ENCODE measurements at regions not wholly inside any gene's neighbourhood (a gene's known extent, or its start where the extent isn't known, plus 50 kb on each side); places are given as distances from the start of the nearest gene placed in this dataset.

GRCh38 chr5:148708854-148709253 lies 54.5 kb upstream of the HTR4 start:
- DNase-seq: no peak

- DNase-seq: no peak
Observed at GRCh38 chr5:148711961-148712360, 57.6 kb upstream of the HTR4 start.

DNA sequence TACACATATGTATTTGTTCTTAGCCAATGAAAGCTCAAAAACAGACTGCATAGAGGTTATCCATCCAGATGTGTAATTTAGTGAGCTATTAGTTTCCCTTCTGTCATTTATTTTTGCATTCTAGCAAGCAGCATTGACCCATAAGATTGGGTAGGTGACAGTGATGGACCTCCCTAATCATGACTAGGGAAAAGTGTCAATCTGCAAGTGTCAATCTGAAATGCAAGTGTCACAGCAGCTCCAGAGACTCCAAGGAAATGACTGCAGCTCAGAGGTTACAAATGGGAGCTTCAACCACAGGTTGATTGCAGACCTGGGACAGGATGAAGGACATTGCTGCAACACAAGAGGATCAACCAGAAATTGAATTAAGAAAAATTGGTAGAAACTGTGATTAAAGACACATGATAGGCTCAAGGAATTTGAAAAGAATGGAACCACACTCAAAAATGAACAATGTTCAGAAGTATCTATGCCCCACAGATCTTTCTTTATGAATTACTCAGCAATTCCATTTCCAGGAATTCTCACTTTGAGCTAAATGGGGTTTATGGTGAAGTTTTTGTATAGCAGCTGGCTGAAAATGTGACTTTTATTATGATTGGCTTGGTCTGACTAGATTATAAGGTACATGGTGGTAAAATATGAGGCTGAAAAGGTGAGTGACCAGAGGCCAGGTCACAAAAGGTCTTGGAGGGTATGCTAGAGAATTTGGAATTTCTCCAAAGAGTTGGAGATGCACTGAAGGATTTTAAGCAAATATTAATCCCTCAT lies 59.6 kb upstream of the HTR4 start:
- DNase-seq: no peak

- no peak for DNase-seq
Observed at GRCh38 chr5:148716716-148717115, 62.4 kb upstream of the HTR4 start.

DNA sequence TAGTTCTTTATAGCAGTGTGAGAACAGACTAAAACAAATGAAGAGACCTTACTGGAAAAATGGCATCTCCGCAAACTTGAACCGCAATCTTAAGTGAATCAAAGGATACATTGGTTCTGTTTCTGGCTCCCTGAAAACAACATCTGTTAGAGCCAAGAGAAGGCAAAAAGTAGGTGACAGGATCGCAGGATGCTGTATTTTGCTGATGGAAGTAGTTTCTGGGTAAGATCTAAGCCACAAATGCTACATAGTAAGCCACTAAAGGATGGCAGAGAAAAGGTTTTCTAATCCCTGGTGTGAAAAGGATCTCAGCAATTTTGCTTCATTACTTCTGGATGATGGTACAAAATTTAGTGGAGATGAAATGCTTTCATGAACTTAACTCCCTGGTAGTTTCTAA lies 63.3 kb upstream of the HTR4 start:
- DNase-seq: no peak

DNA sequence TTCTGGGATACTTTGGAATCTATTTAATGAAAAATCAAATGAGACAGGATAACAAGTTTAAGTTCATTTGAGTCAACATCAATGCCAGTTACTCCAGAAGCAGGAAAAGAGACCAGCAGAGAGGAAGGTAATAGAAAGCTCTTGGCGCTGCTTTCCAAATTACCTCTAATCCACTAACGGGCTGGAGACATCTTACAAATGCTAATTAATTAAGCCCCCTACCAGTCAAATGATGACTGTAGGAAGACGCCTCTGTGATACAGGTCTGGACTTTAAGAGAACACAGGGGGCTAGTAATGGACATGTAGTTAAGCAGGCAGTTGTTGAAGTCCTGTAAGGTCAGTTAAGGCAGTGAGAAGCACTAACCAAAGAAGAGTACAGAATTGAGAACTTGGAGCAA lies 65.3 kb upstream of the HTR4 start:
- DNase-seq: no peak

DNA sequence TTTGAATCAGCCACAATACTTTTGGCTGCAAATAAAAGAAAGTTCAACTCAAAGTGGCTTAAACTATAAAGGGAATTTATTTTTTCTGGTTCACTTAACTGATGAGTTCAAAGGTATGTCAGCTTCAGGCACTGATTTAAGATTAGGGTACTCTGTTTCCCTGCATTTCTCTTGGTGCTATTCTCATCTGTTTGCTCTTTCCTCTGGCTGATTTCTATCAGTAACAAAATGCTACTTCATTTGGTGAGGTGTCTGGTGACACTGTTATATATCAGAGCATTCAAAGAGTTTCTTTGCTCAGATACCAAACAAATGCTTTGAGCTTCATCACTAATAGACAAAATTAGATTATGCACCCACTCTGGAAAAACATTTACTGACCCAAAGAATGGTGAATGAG lies 65.9 kb upstream of the HTR4 start:
- DNase-seq: no peak

DNA sequence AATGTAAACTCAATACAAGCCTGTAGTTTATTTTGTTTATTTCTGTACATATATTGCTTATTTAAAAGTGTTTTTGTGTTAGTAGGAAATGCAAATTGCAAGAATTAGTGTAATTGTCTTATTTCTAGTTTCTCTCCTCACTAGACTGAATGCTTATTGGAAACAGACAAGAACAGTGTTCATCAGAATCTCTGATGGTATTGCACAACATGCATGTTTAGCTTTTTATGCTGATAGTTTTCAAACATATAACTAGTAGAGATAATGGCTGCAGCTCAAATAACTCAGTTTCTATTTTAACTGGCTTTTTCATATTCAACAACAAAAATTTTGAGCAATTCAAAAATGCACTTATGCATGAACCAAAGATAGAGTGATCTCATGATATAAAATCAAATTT lies 68.8 kb upstream of the HTR4 start:
- no peak for DNase-seq

GRCh38 chr5:148725675-148726074 lies 71.3 kb upstream of the HTR4 start:
- DNase-seq: no peak

- no peak for DNase-seq
Observed at GRCh38 chr5:148729182-148729581, 74.9 kb upstream of the HTR4 start.

- DNase-seq: no peak
Observed at GRCh38 chr5:148730270-148730669, 75.9 kb upstream of the HTR4 start.

- peak in 48 of 56 donors; percentile 3 to 89 (median 47) for DNase-seq
Observed at GRCh38 chr5:148730942-148731898, 76.9 kb upstream of the HTR4 start.

DNA sequence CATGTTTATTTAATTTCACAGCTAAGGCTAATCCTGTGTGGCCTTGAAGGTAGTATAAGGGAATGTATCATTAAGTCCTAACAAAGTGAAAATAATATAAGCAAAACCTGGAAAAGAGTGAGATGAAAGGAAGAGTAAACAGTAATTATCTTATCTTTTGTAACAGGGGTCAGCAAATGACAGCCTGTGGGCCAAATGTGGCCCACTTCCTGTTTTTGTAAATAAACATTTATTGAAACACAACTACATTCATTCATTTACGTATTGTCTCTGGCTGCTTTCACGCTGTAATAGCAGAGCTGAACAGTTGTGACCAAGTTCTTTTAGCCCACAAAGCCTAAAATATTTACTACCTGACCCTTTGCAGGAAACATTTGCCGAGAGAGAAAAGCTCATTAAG lies 78.4 kb upstream of the HTR4 start:
- DNase-seq: no peak

- DNase-seq: peak in 50 of 56 donors; percentile 3 to 92 (median 45)
Observed at GRCh38 chr5:148733601-148734438, 79.5 kb upstream of the HTR4 start.

GRCh38 chr5:148734518-148734917 lies 80.2 kb upstream of the HTR4 start:
- no peak for DNase-seq

GRCh38 chr5:148735301-148735835 lies 81.0 kb upstream of the HTR4 start:
- DNase-seq: no peak

DNA sequence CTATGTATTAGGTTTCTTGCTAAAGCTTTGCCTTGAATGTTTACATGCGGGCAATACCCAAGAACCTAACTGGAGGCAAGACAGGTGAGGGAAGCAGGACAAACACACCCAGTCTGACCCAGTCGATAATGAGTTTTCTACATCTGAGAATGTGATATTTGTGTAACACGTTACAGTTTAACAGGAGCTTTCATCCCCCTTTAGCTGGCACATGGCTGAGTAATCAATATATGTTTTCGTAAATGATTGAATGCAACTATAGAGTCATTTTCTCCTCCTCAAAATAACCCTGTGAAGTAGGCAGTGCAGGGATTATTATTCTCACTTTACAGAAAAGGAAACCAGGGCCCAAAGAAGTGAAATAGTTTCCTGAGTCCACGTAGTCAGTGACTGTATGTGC lies 84.7 kb upstream of the HTR4 start:
- DNase-seq: no peak

- DNase-seq: no peak
Observed at GRCh38 chr5:148739524-148739923, 85.2 kb upstream of the HTR4 start.

DNA sequence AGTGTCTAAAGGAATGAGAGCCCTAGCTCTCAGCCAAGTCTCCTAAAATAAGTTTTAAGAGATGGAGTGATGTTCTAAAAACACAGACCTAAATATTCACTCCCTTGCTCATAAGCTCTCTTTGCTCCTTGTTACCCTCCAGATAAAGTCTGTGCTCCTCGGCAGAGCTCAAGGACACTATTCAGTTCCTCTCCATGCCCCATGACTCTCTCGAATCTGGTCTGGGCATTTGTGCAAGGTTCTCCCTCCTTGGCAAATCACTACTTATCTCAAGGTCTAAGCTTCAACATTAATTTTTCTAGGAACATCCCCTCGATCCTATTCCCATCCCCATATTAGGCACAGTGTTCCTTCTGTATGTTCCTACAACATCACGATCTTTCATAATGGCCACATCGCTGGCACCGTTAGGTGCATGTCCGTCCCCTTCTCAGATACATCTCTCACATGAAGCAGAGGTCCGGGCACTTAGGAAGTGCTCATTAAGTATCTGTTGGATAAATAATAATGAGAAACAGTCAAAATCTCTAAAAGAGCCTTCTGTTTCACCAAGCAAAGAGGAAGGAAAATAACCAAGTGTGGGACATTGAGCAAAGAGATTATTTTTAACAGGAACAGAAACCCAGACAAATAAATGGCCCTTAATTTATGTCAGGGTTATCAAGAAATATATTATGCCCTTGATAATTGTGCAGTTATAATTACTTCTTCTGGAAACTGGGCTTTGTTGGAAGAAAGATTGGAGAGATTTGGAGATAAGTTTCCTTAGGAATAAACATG lies 85.9 kb upstream of the HTR4 start:
- no peak for DNase-seq

DNA sequence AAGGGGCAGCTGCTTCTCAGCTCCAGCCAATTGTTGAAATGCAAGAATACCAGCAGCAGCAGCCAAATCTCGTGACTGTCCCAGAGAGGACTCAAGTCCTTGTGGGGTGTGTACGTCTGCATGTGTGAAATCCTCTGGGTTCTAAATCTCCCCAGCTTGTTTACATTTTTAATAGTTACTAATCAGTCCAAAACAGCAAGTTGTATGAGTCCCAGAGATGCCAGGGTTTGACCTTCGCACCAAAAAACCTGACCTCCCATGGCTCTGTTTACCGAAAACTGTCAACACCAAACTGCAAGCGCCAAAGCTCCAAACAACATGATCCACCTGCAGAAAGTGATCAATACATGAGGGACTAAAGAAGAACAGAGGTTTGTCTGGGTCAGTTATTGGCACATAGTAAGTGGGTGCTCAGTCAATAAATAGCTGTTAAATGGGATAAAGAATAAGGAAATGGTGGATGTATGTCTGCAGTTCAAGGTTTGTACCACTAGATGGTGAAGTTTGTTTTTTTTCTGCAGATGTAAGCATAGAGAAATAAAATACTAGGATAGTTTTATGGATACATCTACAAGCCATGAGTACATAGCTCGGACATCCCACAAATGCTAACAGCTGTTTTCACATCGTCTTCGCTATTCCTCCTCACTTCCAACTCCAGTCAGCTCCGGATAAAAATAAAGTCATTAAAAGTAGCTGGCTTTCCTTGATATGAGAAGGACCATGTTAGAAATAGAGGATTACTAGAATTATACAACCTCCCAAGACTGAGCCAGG lies 85.3 kb upstream of the ADRB2 start:
- DNase-seq: peak in 1 of 56 donors; percentile 6
